IPS DF 4.7 (cell line): ENCODE measurements at regions not wholly inside any gene's neighbourhood (a gene's known extent, or its start where the extent isn't known, plus 50 kb on each side); places are given as distances from the start of the nearest gene placed in this dataset.

Experiments used
- DNase-seq: peaks from one replicate; pipeline ENCODE4 v3.0.0-alpha.2; 2013; ENCODE audit warnings: low spot score; ENCODE audit errors: extremely low read depth

DNA sequence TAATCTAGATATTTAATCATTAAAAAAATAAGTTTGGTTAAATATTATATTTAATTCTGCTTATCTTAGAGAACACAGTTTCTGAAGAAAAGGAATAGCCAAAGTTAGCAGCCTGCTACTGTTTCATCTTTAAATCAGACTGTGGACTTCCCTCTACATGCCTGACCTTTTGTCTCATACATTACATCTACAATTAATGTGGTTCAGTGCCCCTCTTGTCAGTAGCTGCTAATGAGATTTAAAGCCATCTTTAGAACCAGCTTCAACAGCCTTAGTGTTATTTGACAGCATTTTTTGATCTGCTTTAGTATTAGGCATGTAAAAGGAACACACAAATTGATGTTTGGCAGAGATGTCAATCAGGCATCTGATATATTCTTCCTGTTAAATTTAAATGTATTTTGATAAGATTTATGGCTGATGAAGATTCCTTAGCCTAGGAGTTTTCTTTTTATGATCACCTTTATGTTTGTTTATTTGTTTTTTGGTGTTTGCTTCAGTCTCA is 1925.8 kb upstream of the PRR20A start:
- no peak for DNase-seq

DNA sequence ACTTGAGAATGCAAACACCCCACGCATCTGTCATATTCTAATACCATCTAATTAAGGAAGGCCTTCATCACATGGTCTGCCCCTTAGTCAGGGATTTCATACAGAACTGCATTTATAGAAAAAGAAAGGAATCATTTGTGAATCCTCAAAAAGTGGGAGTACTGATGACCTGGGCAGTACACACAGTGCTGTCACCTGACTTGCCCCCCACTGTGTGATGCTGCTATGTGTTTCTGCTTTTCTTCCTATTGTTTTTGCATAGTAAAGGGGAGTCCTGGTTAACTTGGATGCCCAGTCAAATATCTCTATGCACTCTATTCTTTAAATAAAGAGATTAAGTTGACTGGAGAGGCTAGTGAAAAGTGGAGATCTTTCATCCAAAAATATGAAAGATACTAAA is 1921.2 kb upstream of the PRR20A start:
- DNase-seq: no peak

DNA sequence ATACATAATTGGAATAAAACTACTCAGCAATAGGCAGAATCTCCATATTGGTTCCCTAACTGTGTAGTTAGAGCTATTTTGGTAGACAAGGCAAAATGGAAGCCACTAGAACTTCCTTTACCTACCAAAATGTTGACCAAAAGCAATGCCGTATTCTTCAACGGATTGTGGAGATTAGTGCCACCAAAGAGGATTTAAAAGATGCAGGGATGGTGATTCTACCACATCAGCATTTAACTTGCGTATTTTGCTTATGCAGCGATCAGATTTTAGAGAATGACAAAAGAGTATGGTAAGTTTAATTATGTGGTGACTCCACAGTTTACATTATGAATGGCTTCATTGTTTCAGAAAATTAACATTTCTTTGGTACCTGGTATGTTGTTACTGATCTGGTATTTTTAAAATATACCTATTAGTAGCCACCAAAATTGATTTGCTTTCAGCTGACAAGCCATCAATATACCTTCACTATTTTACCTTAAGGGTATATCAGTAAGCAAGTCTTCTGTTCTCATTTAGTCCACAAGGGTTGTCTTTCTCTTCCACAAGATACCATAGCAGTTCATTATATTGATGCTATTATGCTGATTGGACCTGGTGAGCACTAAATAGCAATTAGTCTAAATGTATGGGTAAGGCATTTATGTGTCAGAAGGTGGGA is 1910.7 kb upstream of the PRR20A start:
- DNase-seq: no peak

DNA sequence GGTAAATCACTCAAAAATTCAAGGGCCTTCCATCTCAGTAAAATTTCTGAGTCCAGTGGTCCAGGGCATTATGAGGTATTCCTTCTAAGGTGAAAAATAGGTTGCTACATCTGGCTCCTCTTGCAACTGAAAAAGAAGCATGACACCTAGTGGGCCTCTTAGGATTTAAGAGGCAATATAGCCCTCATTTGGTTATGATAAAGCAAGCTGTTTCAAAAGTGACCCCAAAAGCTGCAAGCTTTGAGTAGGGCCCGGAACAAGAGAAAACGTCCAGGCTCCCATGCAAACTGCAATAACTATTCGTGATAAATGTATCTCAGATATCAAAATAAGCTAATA is 1910.2 kb upstream of the PRR20A start:
- peak; percentile 36 for DNase-seq

DNA sequence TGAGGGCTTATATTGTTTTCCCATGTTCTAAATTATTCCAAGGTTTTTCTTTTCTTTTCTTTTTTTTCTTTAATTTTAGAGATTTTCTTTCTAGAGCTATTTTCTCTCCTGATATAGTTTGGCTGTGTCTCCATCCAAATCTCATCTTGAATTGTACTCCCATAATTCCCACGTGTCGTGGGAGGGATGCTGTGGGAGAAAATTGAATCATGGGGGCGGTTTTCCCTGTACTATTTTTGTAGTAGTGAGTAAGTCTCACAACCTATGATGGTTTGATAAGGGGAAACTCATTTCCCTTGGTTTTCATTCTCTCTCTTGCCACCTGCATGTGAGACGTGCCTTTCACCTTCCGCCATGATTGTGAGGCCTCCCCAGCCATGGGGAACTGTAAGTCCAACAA is 1906.4 kb upstream of the PRR20A start:
- no peak for DNase-seq

DNA sequence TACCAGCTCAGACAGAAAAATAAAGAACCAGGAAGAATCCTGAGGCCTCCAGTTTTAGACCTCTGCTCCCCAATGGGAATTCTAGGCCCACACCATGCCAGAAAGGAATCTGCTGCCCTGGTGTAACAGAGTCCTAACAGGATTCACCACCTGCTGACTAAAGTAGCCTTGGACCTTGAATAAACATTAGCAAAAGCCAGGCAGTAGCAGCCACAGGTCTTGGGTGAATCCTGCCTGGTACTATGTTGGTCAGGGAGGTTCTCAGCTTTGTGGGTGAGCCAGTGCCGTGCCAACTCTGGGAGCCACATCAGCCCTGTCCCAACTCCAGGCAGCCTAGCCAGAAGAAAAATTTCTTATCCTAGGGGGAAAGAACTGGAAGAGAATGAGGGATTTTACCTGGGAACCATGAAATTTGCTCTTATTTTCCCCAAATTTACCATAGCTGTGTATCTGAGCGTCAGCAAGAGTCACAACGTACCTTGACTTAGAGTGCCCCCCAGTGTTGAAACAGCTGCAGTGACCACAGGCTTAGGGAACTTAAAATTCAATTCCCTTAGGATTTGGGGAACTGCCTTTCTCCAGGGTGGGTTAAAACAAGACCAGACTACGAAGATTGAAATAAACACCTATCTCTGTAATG is 1895.6 kb upstream of the PRR20A start:
- DNase-seq: peak; percentile 53

DNA sequence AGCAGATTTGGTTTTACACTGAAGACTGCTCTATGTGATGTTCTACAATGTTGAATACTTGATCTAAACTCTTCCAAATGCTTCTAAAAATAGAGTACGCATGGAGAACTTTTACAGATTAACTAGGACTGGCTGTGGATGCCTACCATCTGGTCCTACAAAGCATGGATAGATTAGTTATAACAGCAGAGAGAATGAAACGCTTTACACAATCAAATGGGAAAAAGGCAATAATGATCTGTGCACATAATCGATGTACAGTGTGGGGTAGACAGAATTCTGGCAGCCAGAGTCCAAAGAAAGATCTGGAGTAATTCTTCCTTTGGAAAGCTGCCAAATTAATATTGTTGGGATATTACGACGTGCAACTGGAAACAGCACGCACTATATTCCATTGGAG is 1885.5 kb upstream of the PRR20A start:
- DNase-seq: no peak

DNA sequence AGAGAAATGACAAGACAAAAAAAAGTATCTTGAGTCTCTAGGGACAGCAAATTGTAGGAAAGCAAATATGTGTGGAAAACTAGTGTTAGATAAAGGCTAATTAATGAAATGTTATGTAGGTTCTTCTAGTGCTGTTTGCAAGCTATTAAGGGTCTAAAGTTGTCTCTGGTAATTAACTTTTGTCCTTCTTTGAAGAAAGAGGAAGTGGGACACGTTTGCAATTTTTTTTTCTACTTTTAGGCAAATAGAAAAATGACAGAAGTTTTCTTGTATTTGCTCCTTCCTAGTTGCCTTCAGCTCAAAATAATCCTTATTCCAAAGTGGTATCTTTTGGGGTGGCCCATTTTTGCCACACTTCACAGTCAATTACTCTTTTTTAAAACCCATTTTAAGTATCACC is 1877.7 kb upstream of the PRR20A start:
- no peak for DNase-seq

DNA sequence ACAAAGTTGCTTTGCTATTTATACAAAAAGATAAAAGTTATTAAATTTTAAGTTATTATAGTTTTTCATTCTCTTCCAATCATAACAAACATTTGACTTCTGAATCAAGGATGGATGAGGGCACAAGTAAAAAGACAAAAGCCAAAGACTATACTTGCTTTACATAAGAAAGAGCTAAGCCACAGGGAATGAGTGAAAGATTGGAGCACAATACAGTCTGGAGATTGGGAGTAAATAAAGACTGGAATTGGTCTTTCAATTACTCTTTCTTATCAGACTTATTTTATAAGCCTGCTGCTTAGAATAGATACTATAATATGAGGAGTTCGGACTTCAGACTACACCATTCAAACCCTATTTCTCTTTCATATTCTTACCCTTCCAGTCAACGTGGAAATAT is 1874.1 kb upstream of the PRR20A start:
- DNase-seq: no peak

DNA sequence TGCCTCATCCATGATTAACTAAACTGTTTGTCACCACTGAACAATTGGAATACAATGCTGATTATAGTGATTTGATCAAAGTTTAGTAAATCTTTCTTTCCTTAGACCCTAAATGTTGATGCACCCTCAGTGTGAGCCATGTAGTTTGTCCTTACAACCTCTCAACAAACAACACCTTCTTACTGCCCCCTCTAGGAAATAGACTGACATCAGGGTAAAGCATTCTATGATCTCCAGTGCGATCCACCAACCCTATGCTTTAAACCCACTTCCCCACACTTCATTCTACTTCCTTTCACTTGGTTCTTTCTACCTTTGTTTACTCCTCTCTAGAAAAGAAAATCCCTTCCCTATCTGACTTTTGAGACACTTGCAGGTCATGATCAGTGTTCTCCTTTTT is 1842.5 kb upstream of the PRR20A start:
- no peak for DNase-seq

DNA sequence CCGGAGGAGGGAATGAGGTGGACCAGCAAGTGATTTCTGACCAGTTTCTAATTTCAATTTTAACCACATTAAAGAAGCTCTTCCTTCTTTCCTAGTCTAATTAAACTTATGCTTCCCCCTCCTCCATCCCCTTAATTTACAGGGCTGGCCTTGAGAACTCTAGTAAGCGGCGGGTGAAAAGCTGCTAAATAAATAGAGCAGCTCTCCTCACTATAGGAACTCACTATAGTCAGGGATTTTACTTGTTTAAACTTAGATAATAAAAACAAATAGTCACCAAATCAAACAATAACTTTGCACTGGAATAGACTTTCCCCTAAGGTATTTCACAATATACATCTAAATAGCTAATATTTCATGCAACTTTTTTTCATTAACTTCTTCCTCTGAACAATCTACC is 1838.2 kb upstream of the PRR20A start:
- no peak for DNase-seq

DNA sequence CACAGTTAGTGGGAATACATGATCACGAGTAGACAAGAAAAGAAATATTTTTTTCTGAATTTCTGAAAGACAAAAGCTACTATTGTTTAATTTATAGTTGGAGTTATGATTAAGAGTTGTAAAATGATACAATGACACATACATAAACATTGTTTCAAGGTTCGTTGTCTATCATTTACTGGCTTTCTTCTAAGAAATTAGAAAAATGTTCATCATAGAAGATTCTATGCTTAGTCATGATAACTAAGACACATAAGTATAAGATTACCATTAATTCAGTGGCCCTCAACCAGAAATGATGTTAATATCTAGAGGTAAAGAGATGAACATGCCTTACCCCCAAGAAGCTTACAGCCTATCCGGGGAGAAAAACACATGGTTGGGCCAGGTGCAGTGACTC is 1832.8 kb upstream of the PRR20A start:
- DNase-seq: no peak

DNA sequence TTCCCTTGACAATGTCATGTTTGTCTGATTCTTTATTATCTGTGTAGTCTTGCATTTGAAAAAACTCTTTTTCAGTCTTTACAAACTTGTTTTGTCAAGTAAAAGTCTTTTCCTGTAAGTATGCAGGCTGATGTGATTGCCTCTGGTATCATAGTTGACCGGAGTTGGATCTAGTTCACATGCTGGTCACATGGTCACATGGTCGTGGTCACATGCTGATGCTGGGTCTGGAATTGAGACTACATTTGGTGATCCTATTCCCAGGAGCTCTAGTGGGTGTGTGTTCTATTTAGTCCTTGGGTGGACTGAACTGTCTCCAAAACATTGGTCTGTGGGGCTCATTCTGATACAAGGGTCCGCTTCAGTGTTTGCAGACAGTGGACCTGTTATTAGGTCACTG is 1798.8 kb upstream of the PRR20A start:
- no peak for DNase-seq

DNA sequence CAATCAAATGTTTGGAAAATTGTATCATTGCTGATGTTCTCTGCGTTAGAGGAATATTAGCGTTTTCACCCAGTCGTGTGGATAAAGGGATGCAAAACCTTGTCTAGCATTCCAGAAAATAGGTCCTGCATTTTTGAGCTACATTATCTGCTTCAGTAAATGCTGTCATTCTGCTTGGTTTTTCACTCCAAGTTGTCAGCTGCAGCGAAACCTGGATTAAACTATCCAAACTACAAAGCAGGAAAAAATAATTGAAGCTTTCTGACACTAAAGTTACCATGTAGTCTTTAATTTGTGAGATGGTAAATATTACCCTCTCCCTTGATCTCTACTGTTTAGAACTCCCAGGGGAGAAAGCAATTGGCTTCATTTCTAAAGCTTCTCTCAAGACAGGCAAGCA is 1795.5 kb upstream of the PRR20A start:
- no peak for DNase-seq

DNA sequence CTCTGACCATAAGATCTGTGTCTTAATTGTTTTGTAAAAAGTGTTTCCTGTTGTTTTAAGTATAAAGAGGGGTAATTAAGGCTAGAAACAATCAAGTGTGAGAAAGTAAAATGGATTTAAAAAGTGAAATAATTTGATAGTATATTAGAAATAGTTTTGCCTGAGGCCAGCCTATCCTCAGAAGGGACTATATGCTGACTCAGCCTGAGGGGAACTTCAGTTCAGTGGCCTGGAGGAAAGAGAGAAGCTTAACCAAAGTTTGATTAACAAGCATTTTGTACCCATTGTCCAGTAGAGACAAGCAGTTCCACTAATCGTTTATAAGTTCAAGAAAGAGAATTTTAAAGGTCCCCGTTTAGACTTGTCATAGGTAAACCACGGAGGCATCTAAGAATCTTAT is 1793.2 kb upstream of the PRR20A start:
- DNase-seq: no peak

DNA sequence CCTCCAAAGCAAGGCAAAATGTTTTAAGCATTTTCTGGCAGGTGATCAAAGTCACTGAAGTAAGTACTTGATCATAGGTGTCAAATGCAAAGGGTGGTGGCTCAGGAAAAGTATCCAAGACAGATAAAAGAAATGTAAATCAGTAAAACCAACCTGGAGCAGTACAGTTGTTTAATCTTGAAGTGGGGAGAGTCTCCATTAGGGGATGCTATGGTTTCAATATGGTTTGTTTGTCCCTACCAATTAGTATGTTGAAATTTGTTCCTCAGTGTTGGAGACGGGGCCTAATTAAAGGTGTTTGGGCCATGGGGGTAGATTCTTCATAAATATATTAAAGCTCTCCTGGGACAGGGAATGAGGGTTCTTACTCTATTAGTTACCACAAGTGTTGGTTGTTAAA is 1781.7 kb upstream of the PRR20A start:
- no peak for DNase-seq

DNA sequence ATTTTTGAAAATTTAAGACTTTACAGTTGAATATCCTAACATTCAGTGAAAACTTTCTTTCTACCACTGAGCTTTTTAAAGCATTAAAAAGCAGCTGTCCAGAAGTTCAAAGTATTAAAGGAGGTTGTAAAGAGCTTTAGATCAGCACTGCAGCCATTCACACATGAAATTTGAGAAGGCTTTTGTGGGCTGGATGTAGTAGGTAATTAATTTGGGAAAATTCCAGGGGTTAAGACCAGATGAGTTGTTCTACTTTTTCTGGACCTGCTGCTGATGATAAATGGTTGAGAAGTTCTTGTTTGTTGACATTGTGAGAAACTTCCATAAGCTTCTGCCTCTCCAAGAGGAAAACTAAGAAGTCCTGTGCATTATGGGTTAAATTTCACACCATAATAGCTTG is 1779.6 kb upstream of the PRR20A start:
- no peak for DNase-seq

DNA sequence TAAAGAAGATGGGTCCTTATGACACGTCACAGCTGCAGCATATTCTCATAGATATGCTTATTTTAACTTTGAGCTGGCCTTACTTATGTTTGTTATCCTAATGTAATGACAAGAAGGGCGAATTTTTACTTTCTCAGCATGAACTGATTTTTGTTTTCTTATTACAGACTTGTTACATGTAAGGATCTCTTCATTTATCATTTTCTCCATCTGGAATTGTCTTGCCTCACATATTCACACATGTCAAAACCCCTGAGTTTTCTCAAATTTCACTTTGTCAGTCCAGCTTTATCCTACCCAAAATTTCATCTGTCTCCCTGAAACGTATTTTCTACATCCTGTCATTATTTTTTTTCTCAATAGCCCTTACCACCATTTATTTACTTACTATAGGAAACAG is 1774.0 kb upstream of the PRR20A start:
- DNase-seq: no peak

DNA sequence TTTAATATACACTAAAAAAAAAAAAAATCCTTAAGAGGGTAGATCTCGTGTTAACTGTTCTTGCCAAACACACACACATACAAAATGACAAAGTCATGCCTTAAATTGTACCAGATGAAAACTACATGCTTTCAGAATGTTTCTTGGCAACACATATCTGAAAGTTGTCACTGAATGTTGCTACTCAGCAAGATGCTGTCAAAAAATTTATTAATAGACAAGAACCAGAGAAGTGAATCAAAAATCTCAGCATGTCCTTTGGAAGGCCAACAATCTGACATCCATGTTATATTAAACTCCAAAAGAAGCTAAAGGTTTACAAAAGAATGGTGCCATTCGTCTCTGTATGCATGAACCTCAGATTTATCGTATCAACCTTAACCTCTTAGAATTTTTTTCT is 1746.2 kb upstream of the PRR20A start:
- no peak for DNase-seq

DNA sequence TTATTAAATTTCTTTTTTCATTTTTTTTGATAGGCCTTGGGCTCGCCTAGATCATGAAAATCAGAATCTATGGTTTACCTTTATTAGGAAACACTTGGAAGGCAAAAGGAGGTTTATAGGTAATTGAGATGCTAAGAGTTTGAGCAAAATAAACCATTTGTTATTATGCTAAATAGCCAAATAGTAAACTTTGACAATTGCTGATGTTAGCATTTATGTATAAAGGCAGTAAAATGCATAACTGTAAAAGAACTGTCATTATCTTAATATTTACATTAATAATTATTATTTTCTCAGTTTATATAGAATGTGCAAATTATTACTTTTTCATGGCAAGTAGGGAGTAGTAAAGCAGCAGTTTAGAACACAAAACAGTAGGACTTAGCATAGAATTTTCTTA is 1737.8 kb upstream of the PRR20A start:
- DNase-seq: no peak

DNA sequence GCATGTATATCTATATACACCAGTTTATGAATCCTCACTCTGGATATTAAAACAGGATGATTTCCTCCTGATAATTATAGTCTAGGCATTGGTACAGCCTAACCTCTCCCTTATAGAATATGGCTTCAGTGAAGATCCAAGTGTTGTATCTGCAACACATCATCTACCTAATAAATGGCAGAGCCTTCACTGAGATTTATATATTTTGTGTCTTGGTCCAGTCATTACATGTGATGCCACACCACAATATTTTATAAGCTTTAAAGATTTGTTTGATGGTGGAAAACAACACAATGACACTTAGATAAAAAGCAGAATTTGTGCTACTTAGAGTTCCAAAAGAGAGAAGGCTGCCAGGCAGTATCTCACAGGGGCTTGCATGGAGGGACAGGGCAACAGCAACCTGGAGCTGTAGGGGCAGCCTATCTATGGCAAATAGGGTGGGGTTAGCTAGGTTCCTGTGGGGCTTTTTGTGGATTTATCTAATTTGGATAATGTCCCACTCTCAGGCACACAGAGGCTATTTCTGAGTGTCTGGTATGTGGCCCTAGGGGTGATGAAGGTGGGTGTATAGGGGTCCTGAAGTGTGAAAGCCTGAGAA is 1736.7 kb upstream of the PRR20A start:
- no peak for DNase-seq

DNA sequence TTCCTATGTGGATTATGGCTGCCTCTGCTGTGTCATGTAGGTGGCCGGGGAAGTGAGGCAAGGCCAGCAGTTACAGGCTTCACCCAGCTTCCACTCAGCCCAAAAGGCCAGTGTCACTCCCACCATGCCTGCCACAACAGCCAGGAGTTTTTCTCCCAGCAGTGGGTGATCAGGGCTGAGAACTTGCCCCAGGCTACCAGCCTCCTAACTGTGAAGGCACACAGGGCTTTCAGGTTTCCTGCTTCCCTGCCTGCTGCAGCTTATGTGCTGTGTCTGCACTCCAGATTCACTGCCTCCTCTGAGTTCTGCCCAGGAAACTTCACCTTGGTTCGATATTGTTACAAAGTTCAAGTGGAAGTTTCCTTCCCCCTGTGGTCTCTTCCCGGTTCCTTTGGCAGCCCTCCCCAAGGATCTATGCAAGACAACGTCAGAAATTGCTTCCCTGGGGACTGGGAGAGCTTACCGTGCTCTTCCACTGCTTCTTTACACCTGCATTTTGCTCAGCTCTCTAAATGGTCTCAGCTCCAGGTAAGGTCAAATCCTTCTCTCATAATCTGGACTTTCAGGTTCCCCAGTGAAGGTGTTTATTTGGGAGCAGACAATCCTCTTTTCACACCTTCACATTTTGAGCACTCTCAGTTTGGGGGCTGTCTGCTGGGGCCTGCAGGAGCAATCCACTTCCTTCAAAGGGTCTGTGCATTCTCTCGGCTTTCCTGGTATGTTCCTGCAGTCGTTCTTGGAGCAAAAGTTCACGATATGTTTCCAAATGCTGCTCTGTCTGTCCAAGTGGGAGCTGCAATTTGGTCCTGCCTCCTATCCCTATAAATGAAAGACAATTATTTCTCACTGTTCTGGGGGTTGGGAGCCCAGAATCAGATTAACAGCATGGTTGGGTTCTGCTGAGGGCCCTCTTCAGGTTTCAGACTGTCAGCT is 1730.1 kb upstream of the PRR20A start:
- no peak for DNase-seq
